ENCODE measurements at regions not wholly inside any gene's neighbourhood (a gene's known extent, or its start where the extent isn't known, plus 50 kb on each side); places are given as distances from the start of the nearest gene placed in this dataset.

GRCh38 chr6:71153755-71154325 is 134.8 kb upstream of the OGFRL1 start:
- CTCF ChIA-PET: no interaction called here
- POLR2A ChIA-PET: no interaction called here
- DNase-seq (ENCODE audit: extremely low spot score): no peak
- TF ChIP-seq L3MBTL2 (conservative IDR thresholded peaks at IDR 0.05) (no peak), PKNOX1 (IDR thresholded peaks at IDR 0.05) (no peak), ARNT (IDR thresholded peaks at IDR 0.05) (no peak)

GRCh38 chr6:71157345-71157744 is 131.3 kb upstream of the OGFRL1 start:
- CTCF ChIA-PET: no interaction called here
- TF ChIP-seq ELF4 (IDR thresholded peaks at IDR 0.05): no peak
- TF ChIP-seq FOXM1 (IDR thresholded peaks at IDR 0.05; ENCODE audit: borderline replicate concordance): no peak
- TF ChIP-seq HDGF (IDR thresholded peaks at IDR 0.05; ENCODE audit: borderline replicate concordance): no peak
- no peak for TF ChIP-seq ARNT (IDR thresholded peaks at IDR 0.05)
- no peak for DNase-seq (ENCODE audit: extremely low spot score)
- POLR2A ChIA-PET: no interaction called here

GRCh38 chr6:71164890-71165289 is 123.7 kb upstream of the OGFRL1 start:
- DNase-seq (ENCODE audit: extremely low spot score): no peak
- CTCF ChIA-PET: no interaction called here
- POLR2A ChIA-PET: interaction anchor here (1.2 kb wide), 1 partner anchor 33 kb away, joined by 3 read pairs; no protein-coding TSS in a partner anchor
- TF ChIP-seq LEF1 (IDR thresholded peaks at IDR 0.05; ENCODE audit: borderline replicate concordance) (no peak), SP1 (IDR thresholded peaks at IDR 0.05) (no peak), FOXK2 (IDR thresholded peaks at IDR 0.05) (no peak), TARDBP (IDR thresholded peaks at IDR 0.05) (no peak), HDGF (IDR thresholded peaks at IDR 0.05; ENCODE audit: borderline replicate concordance) (no peak), ZNF384 (IDR thresholded peaks at IDR 0.05) (no peak), NFRKB (IDR thresholded peaks at IDR 0.05) (no peak), ELF4 (IDR thresholded peaks at IDR 0.05) (no peak)

GRCh38 chr6:71168233-71168765 is 120.3 kb upstream of the OGFRL1 start:
- ChIA-PET POLR2A (no interaction called here), CTCF (no interaction called here)
- DNase-seq (ENCODE audit: extremely low spot score): no peak
- TF ChIP-seq HDGF (IDR thresholded peaks at IDR 0.05; ENCODE audit: borderline replicate concordance) (no peak), SUZ12 (IDR thresholded peaks at IDR 0.05) (no peak), ZNF384 (IDR thresholded peaks at IDR 0.05) (no peak), NFRKB (IDR thresholded peaks at IDR 0.05) (no peak), ARNT (IDR thresholded peaks at IDR 0.05) (no peak), BHLHE40 (IDR thresholded peaks at IDR 0.05; ENCODE audit: borderline replicate concordance) (no peak), ELF4 (IDR thresholded peaks at IDR 0.05) (no peak), L3MBTL2 (conservative IDR thresholded peaks at IDR 0.05) (no peak), FOXK2 (IDR thresholded peaks at IDR 0.05) (no peak), TARDBP (IDR thresholded peaks at IDR 0.05) (no peak), SP1 (IDR thresholded peaks at IDR 0.05) (no peak)

DNA sequence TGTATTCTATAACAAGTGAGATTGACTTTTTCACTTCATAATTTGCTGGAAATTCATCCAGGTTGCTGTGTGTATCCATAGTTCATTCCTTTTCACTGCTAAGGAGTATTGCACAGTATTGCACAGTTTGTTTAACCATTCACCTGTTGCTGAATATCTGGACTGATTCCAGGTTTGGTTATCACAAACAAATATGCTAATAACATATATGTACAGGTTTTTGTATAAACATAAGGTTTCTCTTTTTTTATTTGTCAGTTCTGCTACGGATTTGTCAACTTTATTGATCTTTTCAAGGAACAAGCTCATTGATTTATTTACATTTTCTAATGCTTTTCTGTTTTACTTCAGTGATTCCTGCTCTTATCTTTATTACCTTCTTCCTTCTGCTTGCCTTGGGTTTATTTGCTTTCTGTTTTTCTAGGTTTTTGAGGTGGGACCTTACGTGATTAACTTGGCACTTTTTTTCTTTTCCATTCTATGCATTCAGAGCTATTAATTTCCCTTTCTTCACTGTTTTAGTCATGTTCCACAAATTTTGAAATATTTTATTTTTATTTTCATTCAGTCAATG is 117.0 kb upstream of the OGFRL1 start:
- POLR2A ChIA-PET: no interaction called here
- CTCF ChIA-PET: no interaction called here

GRCh38 chr6:71179249-71179885 is 109.2 kb upstream of the OGFRL1 start:
- no peak for DNase-seq (ENCODE audit: extremely low spot score)
- ChIA-PET POLR2A (no interaction called here), CTCF (interaction anchor here (0.8 kb wide), 1 partner anchor 11 kb away, joined by 3 read pairs; no protein-coding TSS in a partner anchor)
- TF ChIP-seq SUZ12 (IDR thresholded peaks at IDR 0.05): no peak
- no peak for TF ChIP-seq ELF4 (IDR thresholded peaks at IDR 0.05)
- no peak for TF ChIP-seq L3MBTL2 (conservative IDR thresholded peaks at IDR 0.05)

More for the DNA sequence above, 117.0 kb upstream of the OGFRL1 start:
- TF ChIP-seq FOXA1 (IDR thresholded peaks at IDR 0.05): no peak
- no peak for DNase-seq (ENCODE audit: extremely low spot score)

DNA sequence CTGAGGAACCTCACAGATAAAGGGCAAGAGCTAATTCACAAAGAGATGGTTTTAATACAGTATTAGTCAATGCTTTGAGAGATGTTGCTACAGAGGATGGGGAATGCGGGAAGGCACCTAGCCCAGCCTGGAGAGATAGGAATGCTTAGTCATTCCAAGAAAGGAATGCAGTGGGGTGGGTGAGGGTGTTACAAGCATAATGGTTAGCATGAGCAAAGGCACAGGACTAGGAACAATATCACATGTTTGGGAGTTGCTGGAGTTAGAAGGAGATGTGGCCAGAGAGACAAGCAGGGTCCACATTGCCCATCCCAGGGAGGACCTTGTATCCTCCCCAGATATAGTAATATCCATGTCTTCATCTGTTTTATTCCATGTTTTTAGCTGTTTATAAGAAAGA is 107.0 kb upstream of the OGFRL1 start:
- TF ChIP-seq FOXM1 (IDR thresholded peaks at IDR 0.05; ENCODE audit: borderline replicate concordance): no peak
- no peak for TF ChIP-seq PKNOX1 (IDR thresholded peaks at IDR 0.05)
- TF ChIP-seq ZNF384 (IDR thresholded peaks at IDR 0.05): no peak
- no peak for TF ChIP-seq FOXK2 (IDR thresholded peaks at IDR 0.05)
- TF ChIP-seq SP1 (IDR thresholded peaks at IDR 0.05): no peak
- no peak for TF ChIP-seq HDGF (IDR thresholded peaks at IDR 0.05; ENCODE audit: borderline replicate concordance)
- TF ChIP-seq ARNT (IDR thresholded peaks at IDR 0.05): no peak
- no peak for TF ChIP-seq NFRKB (IDR thresholded peaks at IDR 0.05)
- no peak for TF ChIP-seq L3MBTL2 (conservative IDR thresholded peaks at IDR 0.05)
- no peak for TF ChIP-seq FOXA1 (IDR thresholded peaks at IDR 0.05)
- TF ChIP-seq CTBP1 (IDR thresholded peaks at IDR 0.05; ENCODE audit: borderline replicate concordance): no peak
- no peak for TF ChIP-seq ELF4 (IDR thresholded peaks at IDR 0.05)
- TF ChIP-seq BHLHE40 (IDR thresholded peaks at IDR 0.05; ENCODE audit: borderline replicate concordance): no peak
- no peak for TF ChIP-seq TARDBP (IDR thresholded peaks at IDR 0.05)
- TF ChIP-seq LEF1 (IDR thresholded peaks at IDR 0.05; ENCODE audit: borderline replicate concordance): no peak
- TF ChIP-seq SUZ12 (IDR thresholded peaks at IDR 0.05): no peak
- DNase-seq (ENCODE audit: extremely low spot score): no peak
- ChIA-PET POLR2A (interaction anchor here (0.6 kb wide), 1 partner anchor 10 kb away, joined by 3 read pairs; no protein-coding TSS in a partner anchor), CTCF (no interaction called here)
